Panc1 (cell line): ENCODE measurements at regions not wholly inside any gene's neighbourhood (a gene's known extent, or its start where the extent isn't known, plus 50 kb on each side); places are given as distances from the start of the nearest gene placed in this dataset.

ENCODE experiments used
- REST ChIP-seq, 2 experiments: IDR thresholded peaks; 2 replicates each; pipeline ENCODE4 v1.6.1; 2011 to 2012; ENCODE audit warnings: low read depth in 2 of 2, control low read depth in 1 of 2, low read length in 1 of 2, mild to moderate bottlenecking in 1 of 2, moderate library complexity in 1 of 2; ENCODE audit not compliant: insufficient read depth in 1 of 2
- TF ChIP-seq, protein P1 (sequence below): fragments of 450-650 bp; IDR thresholded peaks from 2 replicates; pipeline ENCODE4 v1.5.1; 2017; ENCODE audit warnings: mild to moderate bottlenecking

GRCh38 chr16:7182510-7183109, 150.0 kb upstream of the RBFOX1 start:
- TF ChIP-seq, protein P1, sequence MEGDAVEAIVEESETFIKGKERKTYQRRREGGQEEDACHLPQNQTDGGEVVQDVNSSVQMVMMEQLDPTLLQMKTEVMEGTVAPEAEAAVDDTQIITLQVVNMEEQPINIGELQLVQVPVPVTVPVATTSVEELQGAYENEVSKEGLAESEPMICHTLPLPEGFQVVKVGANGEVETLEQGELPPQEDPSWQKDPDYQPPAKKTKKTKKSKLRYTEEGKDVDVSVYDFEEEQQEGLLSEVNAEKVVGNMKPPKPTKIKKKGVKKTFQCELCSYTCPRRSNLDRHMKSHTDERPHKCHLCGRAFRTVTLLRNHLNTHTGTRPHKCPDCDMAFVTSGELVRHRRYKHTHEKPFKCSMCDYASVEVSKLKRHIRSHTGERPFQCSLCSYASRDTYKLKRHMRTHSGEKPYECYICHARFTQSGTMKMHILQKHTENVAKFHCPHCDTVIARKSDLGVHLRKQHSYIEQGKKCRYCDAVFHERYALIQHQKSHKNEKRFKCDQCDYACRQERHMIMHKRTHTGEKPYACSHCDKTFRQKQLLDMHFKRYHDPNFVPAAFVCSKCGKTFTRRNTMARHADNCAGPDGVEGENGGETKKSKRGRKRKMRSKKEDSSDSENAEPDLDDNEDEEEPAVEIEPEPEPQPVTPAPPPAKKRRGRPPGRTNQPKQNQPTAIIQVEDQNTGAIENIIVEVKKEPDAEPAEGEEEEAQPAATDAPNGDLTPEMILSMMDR: no peak
- TF ChIP-seq REST (IDR thresholded peaks at IDR 0.05; ENCODE audit: insufficient read depth in 1 of 2, low read depth in 2 of 2, low read length in 1 of 2): peak; percentile 81 to 83
